ENCODE measurements at regions not wholly inside any gene's neighbourhood (a gene's known extent, or its start where the extent isn't known, plus 50 kb on each side); places are given as distances from the start of the nearest gene placed in this dataset.
"Not testable (repeated sequence)": the region's sequence is repeated elsewhere in the genome, so short reads cannot be mapped to it uniquely, and the experiment has no call there.

- H2AFZ ChIP-seq (ENCODE audit: low read depth, low read length); H3K79me2 ChIP-seq (ENCODE audit: insufficient read depth, low read length); ATAC-seq (ENCODE audit: insufficient read depth, low read depth); H3K27me3 ChIP-seq (ENCODE audit: insufficient read depth, low read length, poor library complexity); H3K9me3 ChIP-seq (ENCODE audit: insufficient read depth, low read length, severe bottlenecking); H3K36me3 ChIP-seq (ENCODE audit: insufficient read depth, low read length); DNase-seq; H3K9ac ChIP-seq (ENCODE audit: low read depth, low read length); H4K20me1 ChIP-seq (ENCODE audit: insufficient read depth, low read length); H3K27ac ChIP-seq (ENCODE audit: low read length); H3K4me1 ChIP-seq (ENCODE audit: insufficient read depth, low read length); H3K4me2 ChIP-seq (ENCODE audit: insufficient read depth, low read length); H3K4me3 ChIP-seq (ENCODE audit: low read depth in 1 of 2, low read length in 2 of 2): not testable (repeated sequence)
These were observed 494.2 kb downstream of the IGSF11 start for GRCh38 chr3:118540448-118540821.

DNA sequence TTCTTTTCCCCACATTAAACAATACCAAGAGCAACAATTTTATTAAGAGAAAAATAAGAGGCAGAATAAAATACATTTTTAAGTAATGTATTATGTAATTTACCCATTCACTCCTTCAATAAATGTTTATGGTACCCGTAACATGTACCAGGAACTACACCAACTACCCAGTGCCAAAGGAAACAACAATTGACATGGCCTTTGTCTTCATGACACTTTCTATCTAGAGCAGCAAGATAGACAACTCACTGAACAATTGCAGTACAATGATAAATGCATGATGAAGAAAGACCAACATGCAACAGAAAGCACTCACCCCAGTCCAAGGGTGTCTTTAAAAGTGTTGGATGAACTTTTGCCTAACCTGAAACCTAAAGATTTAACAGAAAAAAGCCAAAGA is 493.8 kb downstream of the IGSF11 start:
- H3K27ac ChIP-seq (ENCODE audit: low read length) = no peak overlapping the region
- no peak overlapping the region for H3K4me3 ChIP-seq (ENCODE audit: low read depth in 1 of 2, low read length in 2 of 2)
- TF ChIP-seq, protein P1, sequence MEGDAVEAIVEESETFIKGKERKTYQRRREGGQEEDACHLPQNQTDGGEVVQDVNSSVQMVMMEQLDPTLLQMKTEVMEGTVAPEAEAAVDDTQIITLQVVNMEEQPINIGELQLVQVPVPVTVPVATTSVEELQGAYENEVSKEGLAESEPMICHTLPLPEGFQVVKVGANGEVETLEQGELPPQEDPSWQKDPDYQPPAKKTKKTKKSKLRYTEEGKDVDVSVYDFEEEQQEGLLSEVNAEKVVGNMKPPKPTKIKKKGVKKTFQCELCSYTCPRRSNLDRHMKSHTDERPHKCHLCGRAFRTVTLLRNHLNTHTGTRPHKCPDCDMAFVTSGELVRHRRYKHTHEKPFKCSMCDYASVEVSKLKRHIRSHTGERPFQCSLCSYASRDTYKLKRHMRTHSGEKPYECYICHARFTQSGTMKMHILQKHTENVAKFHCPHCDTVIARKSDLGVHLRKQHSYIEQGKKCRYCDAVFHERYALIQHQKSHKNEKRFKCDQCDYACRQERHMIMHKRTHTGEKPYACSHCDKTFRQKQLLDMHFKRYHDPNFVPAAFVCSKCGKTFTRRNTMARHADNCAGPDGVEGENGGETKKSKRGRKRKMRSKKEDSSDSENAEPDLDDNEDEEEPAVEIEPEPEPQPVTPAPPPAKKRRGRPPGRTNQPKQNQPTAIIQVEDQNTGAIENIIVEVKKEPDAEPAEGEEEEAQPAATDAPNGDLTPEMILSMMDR (IDR thresholded peaks at IDR 0.05; ENCODE audit: borderline replicate concordance, extremely low read depth, low read length, poor library complexity, severe bottlenecking) = no peak
- no peak for TF ChIP-seq EZH2 (IDR thresholded peaks at IDR 0.05; ENCODE audit: borderline replicate concordance, low read depth, low read length, severe bottlenecking)
- no peaks in the 10 kb centered on the region for H3K79me2 ChIP-seq (ENCODE audit: insufficient read depth, low read length)
- no peak overlapping the region for H3K9ac ChIP-seq (ENCODE audit: low read depth, low read length)
- DNase-seq (no peak), ATAC-seq (ENCODE audit: insufficient read depth, low read depth) (no peak)
- H3K4me2 ChIP-seq (ENCODE audit: insufficient read depth, low read length) = no peak overlapping the region
- H2AFZ ChIP-seq (ENCODE audit: low read depth, low read length) = no peak overlapping the region
- H3K4me1 ChIP-seq (ENCODE audit: insufficient read depth, low read length) = no peaks in the 10 kb centered on the region
- no peaks in the 10 kb centered on the region for H4K20me1 ChIP-seq (ENCODE audit: insufficient read depth, low read length)
- no peaks in the 10 kb centered on the region for H3K27me3 ChIP-seq (ENCODE audit: insufficient read depth, low read length, poor library complexity)
- no peaks in the 10 kb centered on the region for H3K36me3 ChIP-seq (ENCODE audit: insufficient read depth, low read length)
- no peaks in the 10 kb centered on the region for H3K9me3 ChIP-seq (ENCODE audit: insufficient read depth, low read length, severe bottlenecking)

- DNase-seq = no peak
- Histone ChIP-seq H4K20me1 (ENCODE audit: insufficient read depth, low read length) (no peaks in the 10 kb centered on the region), H2AFZ (ENCODE audit: low read depth, low read length) (no peak overlapping the region), H3K4me1 (ENCODE audit: insufficient read depth, low read length) (no peaks in the 10 kb centered on the region), H3K4me3 (ENCODE audit: low read depth in 1 of 2, low read length in 2 of 2) (no peak overlapping the region), H3K27me3 (ENCODE audit: insufficient read depth, low read length, poor library complexity) (no peaks in the 10 kb centered on the region), H3K9ac (ENCODE audit: low read depth, low read length) (no peak overlapping the region), H3K27ac (ENCODE audit: low read length) (no peak overlapping the region), H3K36me3 (ENCODE audit: insufficient read depth, low read length) (no peaks in the 10 kb centered on the region), H3K9me3 (ENCODE audit: insufficient read depth, low read length, severe bottlenecking) (no peaks in the 10 kb centered on the region), H3K4me2 (ENCODE audit: insufficient read depth, low read length) (no peak overlapping the region), H3K79me2 (ENCODE audit: insufficient read depth, low read length) (no peaks in the 10 kb centered on the region)
- no peak for TF ChIP-seq EZH2 (IDR thresholded peaks at IDR 0.05; ENCODE audit: borderline replicate concordance, low read depth, low read length, severe bottlenecking)
- TF ChIP-seq, protein P1 (IDR thresholded peaks at IDR 0.05; ENCODE audit: borderline replicate concordance, extremely low read depth, low read length, poor library complexity, severe bottlenecking) = no peak
- ATAC-seq (ENCODE audit: insufficient read depth, low read depth) = no peak
These were observed 492.9 kb downstream of the IGSF11 start for GRCh38 chr3:118541796-118542195.

- ATAC-seq (ENCODE audit: insufficient read depth, low read depth) = no peak
- Histone ChIP-seq H3K4me3 (ENCODE audit: low read depth in 1 of 2, low read length in 2 of 2) (no peak overlapping the region), H3K27ac (ENCODE audit: low read length) (no peak overlapping the region), H3K79me2 (ENCODE audit: insufficient read depth, low read length) (no peaks in the 10 kb centered on the region), H2AFZ (ENCODE audit: low read depth, low read length) (no peak overlapping the region), H3K4me1 (ENCODE audit: insufficient read depth, low read length) (no peaks in the 10 kb centered on the region), H3K9ac (ENCODE audit: low read depth, low read length) (no peak overlapping the region), H3K36me3 (ENCODE audit: insufficient read depth, low read length) (no peaks in the 10 kb centered on the region), H3K9me3 (ENCODE audit: insufficient read depth, low read length, severe bottlenecking) (no peaks in the 10 kb centered on the region), H3K4me2 (ENCODE audit: insufficient read depth, low read length) (no peak overlapping the region), H4K20me1 (ENCODE audit: insufficient read depth, low read length) (no peaks in the 10 kb centered on the region), H3K27me3 (ENCODE audit: insufficient read depth, low read length, poor library complexity) (no peaks in the 10 kb centered on the region)
- DNase-seq = no peak
- TF ChIP-seq, protein P1 (IDR thresholded peaks at IDR 0.05; ENCODE audit: borderline replicate concordance, extremely low read depth, low read length, poor library complexity, severe bottlenecking) = no peak
- TF ChIP-seq EZH2 (IDR thresholded peaks at IDR 0.05; ENCODE audit: borderline replicate concordance, low read depth, low read length, severe bottlenecking) = no peak
These were observed 490.8 kb downstream of the IGSF11 start for GRCh38 chr3:118543832-118544231.
